Gastrocnemius medialis (tissue), 4 donors: ENCODE measurements at regions not wholly inside any gene's neighbourhood (a gene's known extent, or its start where the extent isn't known, plus 50 kb on each side); places are given as distances from the start of the nearest gene placed in this dataset.
"Not testable (repeated sequence)": the region's sequence is repeated elsewhere in the genome, so short reads cannot be mapped to it uniquely, and the experiment has no call there.

Experiments used
- ATAC-seq, 2 donors: fragments of 150-250 bp; one replicate each; pipeline ENCODE4 v1.9.1; 2016
- DNase-seq, 2 donors: peaks; one replicate each; pipeline ENCODE4 v3.0.0-alpha.2; 2019
- H3K27ac ChIP-seq, 4 donors: fragments of 200-600 bp; sonication (generic); 1 replicate in 1 of 4; 2 replicates in 3 of 4; pipeline ENCODE4 v1.5.1; 2016 to 2018; ENCODE audit warnings: mild to moderate bottlenecking in 2 of 4, moderate library complexity in 1 of 4
- H3K27me3 ChIP-seq, 3 donors: fragments of 200-600 bp; sonication (generic) in 2 of 3; 1 replicate in 1 of 3; 2 replicates in 2 of 3; pipeline versions ENCODE4 v1.5.1 to v1.6.0; 2016 to 2019; ENCODE audit warnings: mild to moderate bottlenecking in 1 of 3, moderate library complexity in 1 of 3
- H3K36me3 ChIP-seq, 2 donors: fragments of 200-600 bp; sonication (generic) in 1 of 2; one replicate each; pipeline ENCODE4 v1.5.1; 2017 to 2018
- H3K4me1 ChIP-seq, 2 donors: fragments of 200-600 bp; sonication (generic) in 1 of 2; one replicate each; pipeline ENCODE4 v1.5.1; 2016 to 2017; ENCODE audit warnings: mild to moderate bottlenecking in 2 of 2
- H3K4me3 ChIP-seq, 4 donors: fragments of 200-600 bp; sonication (generic) in 3 of 4; 1 replicate in 1 of 4; 2 replicates in 3 of 4; pipeline ENCODE4 v1.5.1; 2016 to 2019; ENCODE audit warnings: mild to moderate bottlenecking in 2 of 4
- H3K9me3 ChIP-seq, 3 donors: fragments of 200-600 bp; sonication (generic) in 2 of 3; 1 replicate in 1 of 3; 2 replicates in 2 of 3; pipeline ENCODE4 v1.5.1; 2016 to 2019
- POLR2A ChIP-seq, 2 donors: fragments of 450-650 bp; IDR thresholded peaks; one replicate each; pipeline ENCODE4 v1.6.1; 2017; ENCODE audit warnings: antibody characterized with exemption in 2 of 2, mild to moderate bottlenecking in 2 of 2, moderate library complexity in 2 of 2
- in situ Hi-C, 4 donors: fragments of 200-750 bp; cut with MboI; loops; one replicate each; pipeline versions ENCODE4 v1.15.0 to v1.8.0; 2017; ENCODE audit warnings: low sequenced_read_pairs in 4 of 4
- intact Hi-C: fragments of 100-400 bp; cut with DNase I; formaldehyde crosslinking; loops from one replicate; pipeline ENCODE4 v1.15.1; 2023; ENCODE audit warnings: low total_unique reads
- TF ChIP-seq, protein P1 (sequence below), 5 experiments: fragments of 450-650 bp in 3 of 5; fragments of 200-600 bp in 2 of 5; sonication (generic) in 2 of 5; IDR thresholded peaks in 4 of 5; conservative IDR thresholded peaks in 1 of 5; 1 replicate in 4 of 5; 2 replicates in 1 of 5; pipeline ENCODE4 v1.5.1; 2016 to 2019; ENCODE audit warnings: antibody characterized with exemption in 5 of 5, mild to moderate bottlenecking in 3 of 5, moderate library complexity in 3 of 5

DNA sequence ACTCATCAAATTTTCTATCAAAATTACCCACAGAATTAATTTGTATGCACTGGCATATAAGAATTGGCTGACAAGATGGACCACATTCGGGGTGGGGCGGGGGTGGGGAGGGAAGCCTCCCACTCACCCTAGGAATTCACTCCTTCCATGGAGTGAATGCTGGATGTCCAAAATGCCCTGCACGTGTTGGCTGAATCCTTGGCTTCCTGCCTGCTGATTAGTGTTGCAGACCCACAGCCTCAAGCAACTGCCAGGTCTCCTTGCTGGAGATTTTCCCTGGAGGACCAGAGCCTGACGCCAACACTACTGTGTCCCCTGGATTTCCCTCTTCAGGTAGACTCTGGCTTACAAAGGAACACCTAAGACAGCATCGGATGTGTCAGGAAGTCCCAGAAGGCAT is 575.7 kb upstream of the CDH11 start:
- in situ Hi-C loops (no loop called here), intact Hi-C loops (no loop called here)
- TF ChIP-seq POLR2A (IDR thresholded peaks at IDR 0.05) = no peak
- TF ChIP-seq, protein P1, sequence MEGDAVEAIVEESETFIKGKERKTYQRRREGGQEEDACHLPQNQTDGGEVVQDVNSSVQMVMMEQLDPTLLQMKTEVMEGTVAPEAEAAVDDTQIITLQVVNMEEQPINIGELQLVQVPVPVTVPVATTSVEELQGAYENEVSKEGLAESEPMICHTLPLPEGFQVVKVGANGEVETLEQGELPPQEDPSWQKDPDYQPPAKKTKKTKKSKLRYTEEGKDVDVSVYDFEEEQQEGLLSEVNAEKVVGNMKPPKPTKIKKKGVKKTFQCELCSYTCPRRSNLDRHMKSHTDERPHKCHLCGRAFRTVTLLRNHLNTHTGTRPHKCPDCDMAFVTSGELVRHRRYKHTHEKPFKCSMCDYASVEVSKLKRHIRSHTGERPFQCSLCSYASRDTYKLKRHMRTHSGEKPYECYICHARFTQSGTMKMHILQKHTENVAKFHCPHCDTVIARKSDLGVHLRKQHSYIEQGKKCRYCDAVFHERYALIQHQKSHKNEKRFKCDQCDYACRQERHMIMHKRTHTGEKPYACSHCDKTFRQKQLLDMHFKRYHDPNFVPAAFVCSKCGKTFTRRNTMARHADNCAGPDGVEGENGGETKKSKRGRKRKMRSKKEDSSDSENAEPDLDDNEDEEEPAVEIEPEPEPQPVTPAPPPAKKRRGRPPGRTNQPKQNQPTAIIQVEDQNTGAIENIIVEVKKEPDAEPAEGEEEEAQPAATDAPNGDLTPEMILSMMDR (IDR thresholded peaks at IDR 0.05 in 4 of 5, conservative IDR thresholded peaks at IDR 0.05 in 1 of 5) = no peak

DNA sequence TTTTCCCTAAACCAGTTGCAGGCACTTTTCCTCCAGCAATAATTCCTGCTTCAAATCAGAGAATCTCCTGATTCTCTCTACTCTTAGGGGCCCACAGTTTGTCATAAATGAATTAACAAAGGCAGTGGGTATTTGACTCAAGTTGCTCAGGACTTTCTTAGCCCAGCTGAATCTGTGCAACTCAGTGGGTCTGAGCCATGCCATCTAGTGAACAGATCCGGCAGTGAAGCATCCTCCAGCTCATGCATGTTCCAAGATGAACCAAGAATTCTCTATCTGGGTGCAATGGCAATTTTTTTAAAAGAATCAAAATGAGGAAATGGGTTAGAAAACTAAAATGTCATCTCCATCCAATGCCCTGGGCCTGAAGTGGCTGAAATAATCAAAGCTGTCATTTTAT is 575.2 kb upstream of the CDH11 start:
- no peak overlapping the region for H3K27ac ChIP-seq
- DNase-seq = no peak
- intact Hi-C loops = no loop called here
- H3K4me3 ChIP-seq = no peak overlapping the region
- no peak for ATAC-seq
- in situ Hi-C loops = no loop called here
- TF ChIP-seq, protein P1 (IDR thresholded peaks at IDR 0.05 in 4 of 5, conservative IDR thresholded peaks at IDR 0.05 in 1 of 5) = no peak
- no peak for TF ChIP-seq POLR2A (IDR thresholded peaks at IDR 0.05)
- no peaks in the 10 kb centered on the region for H3K36me3 ChIP-seq
- H3K9me3 ChIP-seq = no peaks in the 10 kb centered on the region
- H3K27me3 ChIP-seq = no peaks in the 10 kb centered on the region
- no peaks in the 10 kb centered on the region for H3K4me1 ChIP-seq

More for the DNA sequence above, 575.7 kb upstream of the CDH11 start:
- Histone ChIP-seq H3K9me3 (no peaks in the 10 kb centered on the region), H3K36me3 (no peaks in the 10 kb centered on the region), H3K27ac (no peak overlapping the region), H3K27me3 (no peaks in the 10 kb centered on the region), H3K4me1 (no peaks in the 10 kb centered on the region), H3K4me3 (no peak overlapping the region)
- ATAC-seq = no peak
- DNase-seq = no peak

DNA sequence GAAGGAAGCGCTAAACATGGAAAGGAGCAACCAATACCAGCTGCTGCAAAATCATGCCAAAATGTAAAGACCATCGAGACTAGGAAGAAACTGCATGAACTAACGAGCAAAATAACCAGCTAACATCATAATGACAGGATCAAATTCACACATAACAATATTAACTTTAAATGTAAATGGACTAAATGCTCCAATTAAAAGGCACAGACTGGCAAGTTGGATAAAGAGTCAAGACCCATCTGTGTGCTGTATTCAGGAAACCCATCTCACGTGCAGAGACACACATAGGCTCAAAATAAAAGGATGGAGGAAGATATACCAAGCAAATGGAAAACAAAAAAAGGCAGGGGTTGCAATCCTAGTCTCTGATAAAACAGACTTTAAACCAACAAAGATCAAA is 570.0 kb upstream of the CDH11 start:
- H3K4me3 ChIP-seq, H3K9me3 ChIP-seq, intact Hi-C loops, ATAC-seq, in situ Hi-C loops, DNase-seq, H3K4me1 ChIP-seq, H3K27ac ChIP-seq, H3K36me3 ChIP-seq, H3K27me3 ChIP-seq: not testable (repeated sequence)

DNA sequence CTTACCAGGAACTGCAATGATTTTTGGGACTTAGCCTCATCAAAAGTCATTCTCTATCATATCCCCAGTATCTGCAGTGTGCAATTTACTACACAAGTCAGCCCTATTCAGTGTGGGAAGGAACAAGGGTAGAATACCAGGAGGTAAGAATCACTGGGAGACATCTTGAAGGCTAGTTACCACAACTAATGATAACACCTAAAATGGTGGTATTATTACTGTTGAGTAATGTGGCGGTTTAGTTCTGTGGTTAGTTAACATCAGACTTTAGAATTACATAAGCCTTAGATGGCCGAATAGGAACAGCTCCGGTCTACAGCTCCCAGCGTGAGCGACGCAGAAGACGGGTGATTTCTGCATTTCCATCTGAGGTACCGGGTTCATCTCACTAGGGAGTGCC is 567.9 kb upstream of the CDH11 start:
- ATAC-seq (no peak), DNase-seq (no peak)
- Histone ChIP-seq H3K27ac (no peak overlapping the region), H3K4me1 (no peaks in the 10 kb centered on the region), H3K9me3 (no peaks in the 10 kb centered on the region), H3K4me3 (no peak overlapping the region), H3K36me3 (no peaks in the 10 kb centered on the region), H3K27me3 (no peaks in the 10 kb centered on the region)
- in situ Hi-C loops = no loop called here
- TF ChIP-seq, protein P1 (IDR thresholded peaks at IDR 0.05 in 4 of 5, conservative IDR thresholded peaks at IDR 0.05 in 1 of 5) = no peak
- TF ChIP-seq POLR2A (IDR thresholded peaks at IDR 0.05) = no peak
- intact Hi-C loops = no loop called here

DNA sequence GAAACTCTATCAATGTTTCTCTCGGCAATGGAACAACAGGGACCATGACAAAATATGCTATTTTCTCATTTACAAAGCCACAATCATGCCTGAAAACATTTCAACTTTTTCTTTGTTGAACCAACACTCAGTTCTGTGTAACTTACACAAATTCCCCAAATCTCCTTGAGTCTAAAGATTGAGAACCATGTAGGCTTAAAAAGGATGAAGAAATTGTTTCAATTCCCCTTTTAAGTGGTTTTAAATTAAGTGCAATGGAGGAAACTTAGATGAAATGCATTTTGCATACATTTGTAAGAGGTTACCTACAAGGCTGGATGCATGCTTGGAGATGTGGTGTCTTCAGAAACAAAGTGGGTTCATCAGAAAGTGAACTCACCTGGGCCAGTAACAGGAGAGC is 566.4 kb upstream of the CDH11 start:
- no peaks in the 10 kb centered on the region for H3K27me3 ChIP-seq
- no peak for ATAC-seq
- in situ Hi-C loops = no loop called here

DNA sequence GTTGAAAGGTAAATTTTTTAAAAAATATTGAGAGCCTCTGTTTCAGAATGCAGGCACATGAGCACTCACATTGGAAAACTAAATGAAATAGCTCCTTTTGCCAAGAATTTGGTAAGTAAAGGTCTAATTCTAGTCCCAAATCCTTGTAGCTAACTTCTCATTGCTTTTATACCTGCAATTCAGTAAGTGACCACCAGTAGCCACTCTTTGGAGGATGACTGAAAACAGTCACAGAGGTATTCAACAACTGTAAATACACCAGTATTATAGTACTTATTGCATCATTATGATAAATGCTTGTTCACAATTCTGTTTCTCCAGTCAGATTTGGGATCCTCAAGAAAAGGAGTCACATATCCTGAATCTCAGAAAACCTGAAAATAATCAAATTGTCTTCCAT is 562.4 kb upstream of the CDH11 start:
- Histone ChIP-seq H3K27ac (no peak overlapping the region), H3K9me3 (no peaks in the 10 kb centered on the region), H3K4me1 (no peaks in the 10 kb centered on the region), H3K27me3 (no peaks in the 10 kb centered on the region), H3K36me3 (no peaks in the 10 kb centered on the region), H3K4me3 (no peak overlapping the region)
- in situ Hi-C loops = no loop called here
- DNase-seq (no peak), ATAC-seq (no peak)
- no peak for TF ChIP-seq POLR2A (IDR thresholded peaks at IDR 0.05)
- TF ChIP-seq, protein P1 (IDR thresholded peaks at IDR 0.05 in 4 of 5, conservative IDR thresholded peaks at IDR 0.05 in 1 of 5) = no peak
- intact Hi-C loops = no loop called here

More for the DNA sequence above, 566.4 kb upstream of the CDH11 start:
- Histone ChIP-seq H3K9me3 (no peaks in the 10 kb centered on the region), H3K4me1 (no peaks in the 10 kb centered on the region), H3K4me3 (no peak overlapping the region), H3K27ac (no peak overlapping the region), H3K36me3 (no peaks in the 10 kb centered on the region)
- DNase-seq = no peak
- no peak for TF ChIP-seq POLR2A (IDR thresholded peaks at IDR 0.05)
- intact Hi-C loops = no loop called here
